NT2/D1 (cell line): ENCODE measurements at regions not wholly inside any gene's neighbourhood (a gene's known extent, or its start where the extent isn't known, plus 50 kb on each side); places are given as distances from the start of the nearest gene placed in this dataset.

ENCODE experiments used
- SUZ12 ChIP-seq: IDR thresholded peaks from 2 replicates; pipeline ENCODE4 v1.6.1; 2011; ENCODE audit not compliant: insufficient read length, insufficient read depth; ENCODE audit errors: extremely low read depth
- YY1 ChIP-seq: IDR thresholded peaks from 2 replicates; pipeline ENCODE4 v1.6.1; 2011; ENCODE audit not compliant: insufficient read length, insufficient read depth
- ZNF274 ChIP-seq: IDR thresholded peaks from 2 replicates; pipeline ENCODE4 v1.6.1; 2011; ENCODE audit warnings: mild to moderate bottlenecking, low read depth, low read length

- no peak for TF ChIP-seq ZNF274
- no peak for TF ChIP-seq YY1
- TF ChIP-seq SUZ12: no peak
Measured at GRCh38 chr3:21876782-21877181, 125.8 kb upstream of the ZNF385D start.
